Fibroblast of lung (primary cell): ENCODE measurements at regions not wholly inside any gene's neighbourhood (a gene's known extent, or its start where the extent isn't known, plus 50 kb on each side); places are given as distances from the start of the nearest gene placed in this dataset.
A peak's percentile ranks its signal among the peaks of the same experiment; 100 is the strongest.
"Not testable (repeated sequence)": the region's sequence is repeated elsewhere in the genome, so short reads cannot be mapped to it uniquely, and the experiment has no call there.

Experiments used
- DNase-seq, 2 donors: peaks; one replicate each; pipeline versions ENCODE4 v3.0.0 to v3.0.0-alpha.2; 2010; ENCODE audit warnings: low read depth in 2 of 2
- H2AFZ ChIP-seq: 2 replicates; pipeline ENCODE4 v1.5.1; 2012; ENCODE audit warnings: low read length, control low read depth, inconsistent platforms
- H3K27ac ChIP-seq: 2 replicates; pipeline ENCODE4 v1.5.1; 2011; ENCODE audit warnings: low read length, control low read depth; ENCODE audit not compliant: insufficient read depth
- H3K27me3 ChIP-seq: 2 replicates; pipeline ENCODE4 v1.5.1; 2011; ENCODE audit warnings: mild to moderate bottlenecking, low read length; ENCODE audit not compliant: control insufficient read depth, insufficient read depth
- H3K36me3 ChIP-seq: 2 replicates; pipeline ENCODE4 v1.5.1; 2011; ENCODE audit warnings: low read length; ENCODE audit not compliant: control insufficient read depth, insufficient read depth
- H3K4me1 ChIP-seq: 2 replicates; pipeline ENCODE4 v1.5.1; 2011; ENCODE audit warnings: low read length; ENCODE audit not compliant: control insufficient read depth, insufficient read depth; ENCODE audit errors: extremely low read depth
- H3K4me2 ChIP-seq: 2 replicates; pipeline ENCODE4 v1.5.1; 2011; ENCODE audit warnings: low read length, control low read depth; ENCODE audit not compliant: insufficient read depth; ENCODE audit errors: extremely low read depth
- H3K4me3 ChIP-seq, 4 experiments: fragments of 200-600 bp in 1 of 4; sonication (generic) in 1 of 4; replicated peaks in 1 of 4; 2 replicates each; pipeline ENCODE4 v1.5.1; 2011 to 2016; ENCODE audit warnings: low read length in 4 of 4, low read depth in 3 of 4, mild to moderate bottlenecking in 3 of 4, control low read depth in 2 of 4, inconsistent platforms in 1 of 4, mixed read lengths in 1 of 4; ENCODE audit not compliant: insufficient read depth in 1 of 4; ENCODE audit errors: control extremely low read depth in 1 of 4
- H3K79me2 ChIP-seq: 2 replicates; pipeline ENCODE4 v1.5.1; 2012; ENCODE audit warnings: mild to moderate bottlenecking, low read length, inconsistent platforms; ENCODE audit not compliant: control insufficient read depth, insufficient read depth
- H3K9ac ChIP-seq: 2 replicates; pipeline ENCODE4 v1.5.1; 2011; ENCODE audit warnings: mild to moderate bottlenecking, low read length, control low read depth; ENCODE audit not compliant: insufficient read depth
- H3K9me3 ChIP-seq: 2 replicates; pipeline ENCODE4 v1.5.1; 2012; ENCODE audit warnings: low read depth, low read length; ENCODE audit not compliant: control insufficient read depth, insufficient read depth
- H4K20me1 ChIP-seq: 2 replicates; pipeline ENCODE4 v1.5.1; 2011; ENCODE audit warnings: low read length; ENCODE audit not compliant: control insufficient read depth, insufficient read depth; ENCODE audit errors: extremely low read depth
- CTCF ChIP-seq, 2 donors: IDR thresholded peaks in 1 of 2; conservative IDR thresholded peaks in 1 of 2; 1 replicate in 1 of 2; 2 replicates in 1 of 2; pipeline ENCODE4 v1.5.1; 2011 to 2012; ENCODE audit warnings: low read length in 2 of 2, control low read depth in 1 of 2, inconsistent platforms in 1 of 2, low read depth in 1 of 2, mild to moderate bottlenecking in 1 of 2
- EZH2 ChIP-seq: IDR thresholded peaks from 2 replicates; pipeline ENCODE4 v1.5.1; 2012; ENCODE audit warnings: low read length, control low read depth, mild to moderate bottlenecking; ENCODE audit errors: missing control alignments

GRCh38 chr11:45007011-45007410 lies 56.3 kb upstream of the TP53I11 start:
- Histone ChIP-seq H3K4me3 (no peak overlapping the region), H3K79me2 (no peaks in the 10 kb centered on the region), H3K4me2 (no peak overlapping the region), H3K27me3 (peaks cover 14% of the 10 kb centered on the region), H4K20me1 (no peaks in the 10 kb centered on the region), H3K9me3 (no peaks in the 10 kb centered on the region), H3K27ac (no peak overlapping the region), H3K9ac (no peak overlapping the region), H2AFZ (no peak overlapping the region), H3K4me1 (no peaks in the 10 kb centered on the region), H3K36me3 (no peaks in the 10 kb centered on the region)
- no peak for DNase-seq
- no peak for TF ChIP-seq CTCF (conservative IDR thresholded peaks at IDR 0.05 in 1 of 2, IDR thresholded peaks at IDR 0.05 in 1 of 2; ENCODE audit: low read depth in 1 of 2, low read length in 2 of 2)
- no peak for TF ChIP-seq EZH2

- not testable (repeated sequence) for DNase-seq, H2AFZ ChIP-seq, H3K27ac ChIP-seq, H3K4me2 ChIP-seq, H3K36me3 ChIP-seq, H3K9ac ChIP-seq, H3K9me3 ChIP-seq, H4K20me1 ChIP-seq, H3K79me2 ChIP-seq, H3K27me3 ChIP-seq, H3K4me3 ChIP-seq, H3K4me1 ChIP-seq
Measured at GRCh38 chr11:45015983-45016382, 65.3 kb upstream of the TP53I11 start.

GRCh38 chr11:45016446-45016845 lies 65.8 kb upstream of the TP53I11 start:
- not testable (repeated sequence) for H3K9me3 ChIP-seq, H3K79me2 ChIP-seq, H3K27me3 ChIP-seq, H3K4me2 ChIP-seq, H4K20me1 ChIP-seq, H2AFZ ChIP-seq, H3K4me3 ChIP-seq, H3K27ac ChIP-seq, H3K36me3 ChIP-seq, H3K9ac ChIP-seq
- H3K4me1 ChIP-seq = peaks cover 11% of the 10 kb centered on the region
- DNase-seq = peak; percentile 58 to 62

GRCh38 chr11:45017329-45017728 lies 66.6 kb upstream of the TP53I11 start:
- no peak for DNase-seq
- Histone ChIP-seq H3K9me3 (no peaks in the 10 kb centered on the region), H3K27me3 (no peaks in the 10 kb centered on the region), H3K4me1 (peaks cover 16% of the 10 kb centered on the region), H3K9ac (no peak overlapping the region), H3K27ac (no peak overlapping the region), H4K20me1 (no peaks in the 10 kb centered on the region), H2AFZ (no peak overlapping the region), H3K4me2 (no peak overlapping the region), H3K36me3 (no peaks in the 10 kb centered on the region), H3K4me3 (no peak overlapping the region), H3K79me2 (no peaks in the 10 kb centered on the region)
- TF ChIP-seq EZH2 (no peak), CTCF (conservative IDR thresholded peaks at IDR 0.05 in 1 of 2, IDR thresholded peaks at IDR 0.05 in 1 of 2; ENCODE audit: low read depth in 1 of 2, low read length in 2 of 2) (no peak)
